ENCODE measurements at regions not wholly inside any gene's neighbourhood (a gene's known extent, or its start where the extent isn't known, plus 50 kb on each side); places are given as distances from the start of the nearest gene placed in this dataset.

DNA sequence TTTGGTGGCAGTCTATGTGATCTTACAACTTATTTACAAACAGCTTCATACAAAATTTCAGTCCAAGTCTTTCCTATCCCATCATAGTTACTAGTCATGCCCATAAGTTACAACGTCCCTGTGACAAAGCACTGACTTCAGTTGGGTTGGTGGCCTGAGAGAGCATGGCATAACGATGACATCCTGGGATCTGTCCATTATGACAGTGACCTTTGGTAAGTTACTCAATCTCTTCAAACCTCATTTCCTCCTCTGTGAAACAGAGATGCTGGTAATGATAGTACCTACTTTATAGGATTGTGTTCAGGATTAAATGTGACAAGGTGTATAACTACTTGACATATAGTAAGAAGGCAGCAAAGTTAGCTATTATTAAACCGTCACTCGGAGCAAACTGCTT is 55.4 kb upstream of the ATP5MC3 start:
- FAIRE-seq (no peak), DNase-seq (ENCODE audit: insufficient read length, low spot score) (no peak)
- no peak for TF ChIP-seq POLR2A (IDR thresholded peaks at IDR 0.05; ENCODE audit: low read depth, low read length)

DNA sequence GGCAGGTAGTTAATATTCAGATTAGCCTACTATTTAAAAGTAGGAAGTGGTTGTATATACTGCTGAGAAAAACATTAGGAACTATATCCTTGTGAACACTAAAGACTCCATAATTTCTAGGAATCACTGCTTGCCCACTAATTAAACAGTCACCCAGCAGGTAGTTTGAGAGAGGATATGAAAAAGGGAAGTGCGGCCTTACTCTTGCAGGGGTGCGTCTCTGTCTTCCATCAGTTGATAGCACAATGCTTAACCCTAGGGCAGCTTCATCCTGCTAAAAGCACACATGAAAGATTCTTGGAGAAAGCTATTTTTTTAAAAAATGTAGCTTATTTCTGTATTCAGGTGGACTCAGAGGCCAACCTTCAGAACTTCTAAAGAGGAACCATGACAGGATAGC is 53.1 kb upstream of the ATP5MC3 start:
- no peak for DNase-seq (ENCODE audit: insufficient read length, low spot score)
- no peak for FAIRE-seq
- no peak for TF ChIP-seq POLR2A (IDR thresholded peaks at IDR 0.05; ENCODE audit: low read depth, low read length)

DNA sequence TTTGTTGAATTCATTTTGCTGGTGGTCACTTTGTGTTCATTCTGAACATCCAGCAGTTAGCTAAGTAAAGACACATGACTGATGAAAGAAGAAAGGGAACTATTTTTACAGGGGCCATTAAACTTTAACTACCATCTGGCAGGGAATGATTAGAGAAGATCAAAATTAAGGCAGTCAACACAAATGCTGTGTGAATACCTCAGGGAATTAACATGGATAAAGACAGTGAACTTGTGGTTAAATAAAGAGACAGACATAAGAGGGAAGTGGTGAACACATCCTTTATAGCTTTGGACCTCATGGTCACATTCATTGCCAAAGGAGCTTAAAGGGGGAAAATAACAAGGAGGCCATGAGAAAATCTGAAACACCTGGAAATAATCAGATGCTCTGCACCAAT is 52.6 kb upstream of the ATP5MC3 start:
- no peak for TF ChIP-seq POLR2A (IDR thresholded peaks at IDR 0.05; ENCODE audit: low read depth, low read length)
- FAIRE-seq (no peak), DNase-seq (ENCODE audit: insufficient read length, low spot score) (no peak)

DNA sequence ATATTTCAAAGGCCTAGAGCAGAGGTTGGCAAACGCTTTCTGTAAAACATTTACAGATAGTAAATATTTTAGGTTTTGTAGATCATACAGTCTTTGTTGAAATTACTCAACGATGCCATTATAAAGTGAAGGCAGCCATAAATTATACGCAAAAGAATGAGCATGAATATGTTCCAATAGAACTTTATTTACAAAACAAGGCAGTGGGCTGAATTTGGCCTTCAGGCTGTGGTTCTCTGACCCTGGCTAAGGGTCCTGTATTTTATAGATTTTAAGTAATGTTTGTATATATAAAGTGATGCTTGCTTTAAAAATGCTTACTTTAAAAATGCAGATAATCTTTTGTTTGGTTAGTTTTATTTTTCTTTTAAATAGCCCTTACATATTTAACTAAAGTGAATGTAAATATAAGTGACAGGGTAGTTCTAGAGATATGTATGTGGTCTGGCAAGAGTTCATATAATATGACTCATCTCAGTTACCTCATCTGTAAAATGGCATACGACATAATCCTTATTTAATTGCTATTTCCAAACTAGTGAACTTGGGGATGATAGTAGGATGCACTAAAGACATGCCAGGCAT is 51.7 kb upstream of the ATP5MC3 start:
- DNase-seq (ENCODE audit: insufficient read length, low spot score) (no peak), FAIRE-seq (no peak)

More for the DNA sequence above, 51.7 kb upstream of the ATP5MC3 start:
- TF ChIP-seq POLR2A (IDR thresholded peaks at IDR 0.05; ENCODE audit: low read depth, low read length): no peak

Data from H54 (cell line).